ENCODE measurements at regions not wholly inside any gene's neighbourhood (a gene's known extent, or its start where the extent isn't known, plus 50 kb on each side); places are given as distances from the start of the nearest gene placed in this dataset.

DNA sequence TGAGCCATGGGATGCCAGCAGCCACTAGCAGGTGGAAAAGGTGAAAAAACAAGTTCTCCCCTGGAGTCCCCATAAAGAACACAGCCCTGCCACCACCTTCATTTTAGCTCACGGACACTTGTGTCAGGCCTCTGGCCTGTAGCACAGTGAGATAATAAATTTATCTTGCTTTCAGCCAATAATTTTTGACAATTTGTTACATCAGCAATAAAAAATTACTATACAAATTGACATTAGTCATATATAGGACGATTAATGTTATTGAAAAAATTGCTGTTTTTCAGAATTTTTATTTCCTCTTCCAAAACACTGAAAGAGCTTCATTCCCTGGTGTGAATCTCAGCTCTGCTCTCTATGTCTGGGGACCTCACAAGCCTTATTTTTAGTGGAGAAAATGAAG, 152.9 kb upstream of the ETV3 start:
- TF ChIP-seq, protein P1, sequence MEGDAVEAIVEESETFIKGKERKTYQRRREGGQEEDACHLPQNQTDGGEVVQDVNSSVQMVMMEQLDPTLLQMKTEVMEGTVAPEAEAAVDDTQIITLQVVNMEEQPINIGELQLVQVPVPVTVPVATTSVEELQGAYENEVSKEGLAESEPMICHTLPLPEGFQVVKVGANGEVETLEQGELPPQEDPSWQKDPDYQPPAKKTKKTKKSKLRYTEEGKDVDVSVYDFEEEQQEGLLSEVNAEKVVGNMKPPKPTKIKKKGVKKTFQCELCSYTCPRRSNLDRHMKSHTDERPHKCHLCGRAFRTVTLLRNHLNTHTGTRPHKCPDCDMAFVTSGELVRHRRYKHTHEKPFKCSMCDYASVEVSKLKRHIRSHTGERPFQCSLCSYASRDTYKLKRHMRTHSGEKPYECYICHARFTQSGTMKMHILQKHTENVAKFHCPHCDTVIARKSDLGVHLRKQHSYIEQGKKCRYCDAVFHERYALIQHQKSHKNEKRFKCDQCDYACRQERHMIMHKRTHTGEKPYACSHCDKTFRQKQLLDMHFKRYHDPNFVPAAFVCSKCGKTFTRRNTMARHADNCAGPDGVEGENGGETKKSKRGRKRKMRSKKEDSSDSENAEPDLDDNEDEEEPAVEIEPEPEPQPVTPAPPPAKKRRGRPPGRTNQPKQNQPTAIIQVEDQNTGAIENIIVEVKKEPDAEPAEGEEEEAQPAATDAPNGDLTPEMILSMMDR (conservative IDR thresholded peaks at IDR 0.05 in 1 of 2, IDR thresholded peaks at IDR 0.05 in 1 of 2; ENCODE audit: low read depth in 1 of 2, low read length in 2 of 2), result no peak
- no peak for TF ChIP-seq EZH2 (IDR thresholded peaks at IDR 0.05; ENCODE audit: low read length, missing control alignments)

All from fibroblast of lung (primary cell).